Mesenchymal stem cell (in vitro differentiated cells and primary cell): ENCODE measurements at regions not wholly inside any gene's neighbourhood (a gene's known extent, or its start where the extent isn't known, plus 50 kb on each side); places are given as distances from the start of the nearest gene placed in this dataset.

Experiments used
- DNase-seq: peaks from one replicate; pipeline ENCODE4 v3.0.0-alpha.2; 2013
- H2AFZ ChIP-seq: one replicate; pipeline ENCODE4 v1.6.1; 2013; ENCODE audit warnings: low read depth, mild to moderate bottlenecking, control low read depth, inconsistent platforms, low read length, moderate library complexity
- H2AK5ac ChIP-seq: 2 replicates; pipeline ENCODE4 v1.6.1; 2013; ENCODE audit warnings: low read length, moderate library complexity, mild to moderate bottlenecking, inconsistent platforms; ENCODE audit not compliant: severe bottlenecking
- H2BK120ac ChIP-seq: one replicate; pipeline ENCODE4 v1.6.1; 2013; ENCODE audit warnings: low read depth, mild to moderate bottlenecking, inconsistent platforms, low read length, moderate library complexity
- H2BK12ac ChIP-seq, 2 experiments: one replicate each; pipeline ENCODE4 v1.6.1; 2013; ENCODE audit warnings: inconsistent platforms in 2 of 2, low read length in 2 of 2, mild to moderate bottlenecking in 2 of 2, moderate library complexity in 2 of 2, control low read depth in 1 of 2
- H2BK15ac ChIP-seq: one replicate; pipeline ENCODE4 v1.6.1; 2013; ENCODE audit warnings: mild to moderate bottlenecking, low read depth, inconsistent platforms; ENCODE audit not compliant: poor library complexity, severe bottlenecking
- H2BK5ac ChIP-seq: 2 replicates; pipeline ENCODE4 v1.6.1; 2013; ENCODE audit warnings: low read depth, mild to moderate bottlenecking, low read length, control low read depth, inconsistent platforms; ENCODE audit not compliant: poor library complexity, severe bottlenecking
- H3K14ac ChIP-seq, 2 experiments: one replicate each; pipeline ENCODE4 v1.6.1; 2013; ENCODE audit warnings: inconsistent platforms in 2 of 2, low read length in 2 of 2, control low read depth in 1 of 2, mild to moderate bottlenecking in 1 of 2, moderate library complexity in 1 of 2
- H3K18ac ChIP-seq, 2 experiments: one replicate each; pipeline ENCODE4 v1.6.1; 2013; ENCODE audit warnings: inconsistent platforms in 2 of 2, low read length in 2 of 2, control low read depth in 1 of 2, low read depth in 1 of 2, mild to moderate bottlenecking in 1 of 2
- H3K23ac ChIP-seq, 2 experiments: one replicate each; pipeline ENCODE4 v1.6.1; 2013; ENCODE audit warnings: inconsistent platforms in 2 of 2, low read length in 2 of 2, mild to moderate bottlenecking in 2 of 2, moderate library complexity in 2 of 2, control low read depth in 1 of 2
- H3K27ac ChIP-seq: 2 replicates; pipeline ENCODE4 v1.5.1; 2013; ENCODE audit warnings: mild to moderate bottlenecking, moderate library complexity, low read length, control low read depth, inconsistent platforms; ENCODE audit not compliant: poor library complexity, severe bottlenecking
- H3K27me3 ChIP-seq, 2 experiments: 2 replicates each; pipeline versions ENCODE4 v1.6.1 to v1.7.0; 2013; ENCODE audit warnings: low read length in 2 of 2, mild to moderate bottlenecking in 2 of 2, moderate library complexity in 2 of 2, control low read depth in 1 of 2, inconsistent platforms in 1 of 2; ENCODE audit not compliant: control insufficient read depth in 1 of 2, insufficient read depth in 1 of 2
- H3K36me3 ChIP-seq, 2 experiments: 2 replicates each; pipeline versions ENCODE4 v1.6.1 to v1.7.0; 2013; ENCODE audit warnings: low read length in 2 of 2, control low read depth in 1 of 2, inconsistent platforms in 1 of 2, low read depth in 1 of 2, mild to moderate bottlenecking in 1 of 2; ENCODE audit not compliant: insufficient read depth in 2 of 2, control insufficient read depth in 1 of 2
- H3K4ac ChIP-seq, 2 experiments: one replicate each; pipeline ENCODE4 v1.6.1; 2013; ENCODE audit warnings: inconsistent platforms in 2 of 2, low read length in 2 of 2, mild to moderate bottlenecking in 2 of 2, moderate library complexity in 2 of 2, control low read depth in 1 of 2, low read depth in 1 of 2
- H3K4me1 ChIP-seq: 2 replicates; pipeline ENCODE4 v1.6.1; 2013; ENCODE audit warnings: low read depth, low read length, control low read depth; ENCODE audit not compliant: control insufficient read depth, insufficient read depth
- H3K4me2 ChIP-seq: 2 replicates; pipeline ENCODE4 v1.6.1; 2013; ENCODE audit warnings: low read length, mild to moderate bottlenecking, inconsistent platforms; ENCODE audit not compliant: poor library complexity, severe bottlenecking
- H3K4me3 ChIP-seq, 2 experiments: 2 replicates each; pipeline versions ENCODE4 v1.5.1 to v1.7.0; 2013; ENCODE audit warnings: low read length in 2 of 2, mild to moderate bottlenecking in 2 of 2, control low read depth in 1 of 2, low read depth in 1 of 2; ENCODE audit not compliant: insufficient read depth in 1 of 2
- H3K79me1 ChIP-seq: replicated peaks from 2 replicates; pipeline ENCODE4 v1.6.1; 2013; ENCODE audit warnings: mild to moderate bottlenecking, control low read depth, low read length, inconsistent platforms; ENCODE audit not compliant: poor library complexity, severe bottlenecking
- H3K9ac ChIP-seq: 2 replicates; pipeline ENCODE4 v1.7.0; 2013; ENCODE audit warnings: mild to moderate bottlenecking, low read length, moderate library complexity
- H3K9me3 ChIP-seq: 2 replicates; pipeline ENCODE4 v1.7.0; 2013; ENCODE audit warnings: mild to moderate bottlenecking, low read length; ENCODE audit not compliant: control insufficient read depth
- H4K8ac ChIP-seq: one replicate; pipeline ENCODE4 v1.6.1; 2013; ENCODE audit warnings: inconsistent platforms, mild to moderate bottlenecking, low read length, moderate library complexity
- H4K91ac ChIP-seq: one replicate; pipeline ENCODE4 v1.6.1; 2013; ENCODE audit warnings: mild to moderate bottlenecking, low read length, inconsistent platforms
- WGBS: methylation state at CpG from one replicate; pipeline ENCODE4 v1.1.7; 2013; ENCODE audit warnings: mixed read lengths; 5-methylcytosine and 5-hydroxymethylcytosine counted together

DNA sequence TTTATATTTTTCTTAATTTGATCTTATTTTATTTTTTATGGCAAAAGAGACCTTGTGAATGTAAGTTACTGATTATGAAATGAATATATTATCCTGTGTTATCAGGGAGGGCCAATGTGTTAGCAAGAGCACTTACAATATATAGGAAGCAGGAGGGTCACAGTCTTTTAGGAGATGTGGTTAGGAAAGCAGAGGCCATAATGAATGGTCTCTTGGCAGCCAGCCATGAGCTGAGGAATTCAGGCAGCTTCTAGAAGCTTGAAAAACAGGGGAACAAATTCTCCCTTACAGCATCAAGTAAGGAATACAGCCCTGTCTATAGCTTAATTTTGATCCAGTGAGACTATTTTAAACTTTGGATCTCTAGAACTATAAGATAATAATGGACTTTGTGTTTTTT, 2374.6 kb downstream of the PCDH9 start:
- H2BK15ac ChIP-seq, result no peak overlapping the region
- no peak overlapping the region for H3K4me3 ChIP-seq

DNA sequence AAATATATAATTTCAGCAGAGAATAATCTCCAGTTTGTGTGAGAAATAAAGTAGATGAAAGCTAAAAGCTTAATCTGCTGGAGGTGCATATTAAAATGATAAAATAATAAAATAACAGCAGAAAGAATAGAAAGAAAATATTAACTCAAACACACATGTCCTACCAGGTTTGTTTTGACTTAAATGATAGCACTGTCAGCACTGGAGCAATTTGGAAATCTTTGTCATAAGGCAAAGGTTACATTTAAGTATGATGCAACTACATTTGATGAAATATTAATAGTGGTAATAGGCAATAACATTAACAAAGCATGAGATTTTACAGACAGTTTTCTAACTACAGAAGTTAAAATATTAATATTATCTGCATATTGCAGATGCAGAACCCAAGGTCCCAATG, 2380.1 kb downstream of the PCDH9 start:
- Histone ChIP-seq H3K27me3 (no peaks in the 10 kb centered on the region), H3K14ac (no peak overlapping the region), H2AK5ac (no peak overlapping the region), H3K79me1 (no peaks in the 10 kb centered on the region), H2BK120ac (no peak overlapping the region), H3K4ac (no peak overlapping the region), H2BK15ac (no peak overlapping the region), H3K9ac (no peak overlapping the region), H4K91ac (no peak overlapping the region), H3K4me2 (no peak overlapping the region), H3K23ac (no peak overlapping the region), H3K18ac (no peak overlapping the region), H2BK5ac (no peak overlapping the region), H4K8ac (no peak overlapping the region), H3K9me3 (no peaks in the 10 kb centered on the region), H3K4me1 (no peaks in the 10 kb centered on the region), H3K36me3 (no peaks in the 10 kb centered on the region), H3K4me3 (no peak overlapping the region), H3K27ac (no peak overlapping the region), H2BK12ac (no peak overlapping the region), H2AFZ (no peak overlapping the region)
- no peak for DNase-seq

More for the DNA sequence above, 2374.6 kb downstream of the PCDH9 start:
- H3K27me3 ChIP-seq, result no peaks in the 10 kb centered on the region
- no peaks in the 10 kb centered on the region for H3K4me1 ChIP-seq
- peak; percentile 53 for DNase-seq
- H2BK5ac ChIP-seq, result no peak overlapping the region
- no peak overlapping the region for H2AK5ac ChIP-seq
- H3K27ac ChIP-seq, result no peak overlapping the region
- H3K18ac ChIP-seq, result no peak overlapping the region
- H3K4me2 ChIP-seq, result no peak overlapping the region
- no peaks in the 10 kb centered on the region for H3K79me1 ChIP-seq
- H2BK12ac ChIP-seq, result no peak overlapping the region
- H3K36me3 ChIP-seq, result no peaks in the 10 kb centered on the region
- no peak overlapping the region for H2BK120ac ChIP-seq
- H3K9me3 ChIP-seq, result no peaks in the 10 kb centered on the region
- no peak overlapping the region for H3K9ac ChIP-seq
- H3K23ac ChIP-seq, result no peak overlapping the region
- H3K4ac ChIP-seq, result no peak overlapping the region
- H4K91ac ChIP-seq, result no peak overlapping the region
- no peak overlapping the region for H2AFZ ChIP-seq
- H4K8ac ChIP-seq, result no peak overlapping the region
- no peak overlapping the region for H3K14ac ChIP-seq

GRCh38 chr13:64849196-64849595, 2380.9 kb downstream of the PCDH9 start:
- H2BK5ac ChIP-seq, result no peak overlapping the region
- H3K18ac ChIP-seq, result no peak overlapping the region
- H2AFZ ChIP-seq, result no peak overlapping the region
- H3K9ac ChIP-seq, result no peak overlapping the region
- H2BK12ac ChIP-seq, result no peak overlapping the region
- no peak overlapping the region for H2BK120ac ChIP-seq
- no peak overlapping the region for H3K4ac ChIP-seq
- no peaks in the 10 kb centered on the region for H3K27me3 ChIP-seq
- no peak overlapping the region for H2AK5ac ChIP-seq
- H2BK15ac ChIP-seq, result no peak overlapping the region
- no peak overlapping the region for H4K8ac ChIP-seq
- H3K4me2 ChIP-seq, result no peak overlapping the region
- no peak overlapping the region for H3K14ac ChIP-seq
- H3K4me1 ChIP-seq, result no peaks in the 10 kb centered on the region
- DNase-seq, result no peak
- no peak overlapping the region for H4K91ac ChIP-seq
- no peaks in the 10 kb centered on the region for H3K79me1 ChIP-seq
- H3K4me3 ChIP-seq, result no peak overlapping the region
- H3K9me3 ChIP-seq, result no peaks in the 10 kb centered on the region
- H3K23ac ChIP-seq, result no peak overlapping the region
- no peaks in the 10 kb centered on the region for H3K36me3 ChIP-seq
- H3K27ac ChIP-seq, result no peak overlapping the region

DNA sequence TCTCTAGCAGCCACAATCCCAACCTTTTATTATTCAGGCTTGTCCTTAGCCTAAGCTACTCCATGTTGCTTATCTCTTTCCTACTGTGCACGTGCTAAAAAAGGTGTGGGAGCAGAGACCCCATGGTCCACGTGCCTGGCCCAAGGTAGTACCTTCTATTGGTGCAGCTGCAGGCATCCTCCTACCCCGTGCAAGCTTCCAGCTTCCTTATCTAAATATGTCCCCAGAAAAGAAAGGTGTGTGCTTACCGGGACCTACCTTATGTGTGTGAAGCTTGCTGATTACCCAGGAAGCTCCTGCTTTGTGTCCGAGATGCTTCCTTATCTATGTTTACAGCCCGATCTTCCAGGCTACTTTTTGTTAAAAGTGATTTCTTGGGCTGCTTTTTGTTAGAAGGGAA, 2382.4 kb downstream of the PCDH9 start:
- WGBS, result 58% methylated on average over 3 of the region's 6 CpGs

More for the DNA sequence above, 2382.4 kb downstream of the PCDH9 start:
- no peak overlapping the region for H2BK12ac ChIP-seq
- H3K4me3 ChIP-seq, result no peak overlapping the region
- no peak overlapping the region for H3K4ac ChIP-seq
- no peak overlapping the region for H2BK120ac ChIP-seq
- no peak overlapping the region for H3K23ac ChIP-seq
- no peak overlapping the region for H3K27ac ChIP-seq
- H3K9me3 ChIP-seq, result no peaks in the 10 kb centered on the region
- H4K8ac ChIP-seq, result no peak overlapping the region
- H2BK15ac ChIP-seq, result no peak overlapping the region
- H2AFZ ChIP-seq, result no peak overlapping the region
- H3K9ac ChIP-seq, result no peak overlapping the region
- H3K27me3 ChIP-seq, result no peaks in the 10 kb centered on the region
- H3K4me1 ChIP-seq, result no peaks in the 10 kb centered on the region
- no peak overlapping the region for H3K4me2 ChIP-seq
- no peak overlapping the region for H2BK5ac ChIP-seq
- H4K91ac ChIP-seq, result no peak overlapping the region
- no peak overlapping the region for H3K18ac ChIP-seq
- DNase-seq, result no peak
- no peak overlapping the region for H2AK5ac ChIP-seq
- no peak overlapping the region for H3K14ac ChIP-seq
- no peaks in the 10 kb centered on the region for H3K79me1 ChIP-seq
- no peaks in the 10 kb centered on the region for H3K36me3 ChIP-seq
